Gastrocnemius medialis (tissue), 4 donors: ENCODE measurements at regions not wholly inside any gene's neighbourhood (a gene's known extent, or its start where the extent isn't known, plus 50 kb on each side); places are given as distances from the start of the nearest gene placed in this dataset.

Source experiments
- CTCF ChIP-seq, 5 experiments: fragments of 450-650 bp in 3 of 5; fragments of 200-600 bp in 2 of 5; sonication (generic) in 2 of 5; IDR thresholded peaks in 4 of 5; conservative IDR thresholded peaks in 1 of 5; 1 replicate in 4 of 5; 2 replicates in 1 of 5; pipeline ENCODE4 v1.5.1; 2016 to 2019; ENCODE audit warnings: antibody characterized with exemption in 5 of 5, mild to moderate bottlenecking in 3 of 5, moderate library complexity in 3 of 5
- POLR2A ChIP-seq, 2 donors: fragments of 450-650 bp; IDR thresholded peaks; one replicate each; pipeline ENCODE4 v1.6.1; 2017; ENCODE audit warnings: antibody characterized with exemption in 2 of 2, mild to moderate bottlenecking in 2 of 2, moderate library complexity in 2 of 2

- TF ChIP-seq CTCF (IDR thresholded peaks at IDR 0.05 in 4 of 5, conservative IDR thresholded peaks at IDR 0.05 in 1 of 5) = no peak
- TF ChIP-seq POLR2A (IDR thresholded peaks at IDR 0.05) = no peak
Observed at GRCh38 chr20:40952136-40952535, 76.5 kb upstream of the TOP1 start.
